KOPT-K1 (cell line): ENCODE measurements at regions not wholly inside any gene's neighbourhood (a gene's known extent, or its start where the extent isn't known, plus 50 kb on each side); places are given as distances from the start of the nearest gene placed in this dataset.

Experiments used
- H3K27ac ChIP-seq: fragments of 200-600 bp; sonication (generic); 2 replicates; pipeline ENCODE4 v1.5.1; 2016; ENCODE audit warnings: antibody characterized with exemption, mild to moderate bottlenecking, low read depth, low read length; ENCODE audit not compliant: poor library complexity, severe bottlenecking
- H3K36me3 ChIP-seq: fragments of 200-600 bp; sonication (generic); 2 replicates; pipeline ENCODE4 v1.5.1; 2017; ENCODE audit warnings: antibody characterized with exemption, mild to moderate bottlenecking, low read length, moderate library complexity; ENCODE audit not compliant: insufficient read depth
- H3K9me3 ChIP-seq: fragments of 200-600 bp; sonication (generic); 2 replicates; pipeline ENCODE4 v1.5.1; 2017; ENCODE audit warnings: antibody characterized with exemption, low read length, mild to moderate bottlenecking; ENCODE audit not compliant: insufficient read depth, poor library complexity, severe bottlenecking

- H3K27ac ChIP-seq = no peak overlapping the region
- H3K36me3 ChIP-seq = no peaks in the 10 kb centered on the region
- no peaks in the 10 kb centered on the region for H3K9me3 ChIP-seq
Measured at GRCh38 chr13:59537500-59537899, 626.2 kb downstream of the DIAPH3 start.

- Histone ChIP-seq H3K27ac (no peak overlapping the region), H3K9me3 (no peaks in the 10 kb centered on the region), H3K36me3 (no peaks in the 10 kb centered on the region)
Measured at GRCh38 chr13:59538512-59538911, 625.2 kb downstream of the DIAPH3 start.

- no peaks in the 10 kb centered on the region for H3K36me3 ChIP-seq
- no peaks in the 10 kb centered on the region for H3K9me3 ChIP-seq
- no peak overlapping the region for H3K27ac ChIP-seq
Measured at GRCh38 chr13:59542303-59542702, 621.4 kb downstream of the DIAPH3 start.

GRCh38 chr13:59543418-59543817, 620.3 kb downstream of the DIAPH3 start:
- Histone ChIP-seq H3K9me3 (no peaks in the 10 kb centered on the region), H3K27ac (no peak overlapping the region), H3K36me3 (no peaks in the 10 kb centered on the region)

GRCh38 chr13:59545007-59545406, 618.7 kb downstream of the DIAPH3 start:
- Histone ChIP-seq H3K27ac (no peak overlapping the region), H3K36me3 (no peaks in the 10 kb centered on the region), H3K9me3 (no peaks in the 10 kb centered on the region)

- no peak overlapping the region for H3K27ac ChIP-seq
- peaks cover 5% of the 10 kb centered on the region for H3K9me3 ChIP-seq
- H3K36me3 ChIP-seq = no peaks in the 10 kb centered on the region
Measured at GRCh38 chr13:59546178-59546577, 617.5 kb downstream of the DIAPH3 start.

GRCh38 chr13:59547950-59548349, 615.8 kb downstream of the DIAPH3 start:
- Histone ChIP-seq H3K36me3 (no peaks in the 10 kb centered on the region), H3K27ac (no peak overlapping the region), H3K9me3 (peaks cover 5% of the 10 kb centered on the region)

- Histone ChIP-seq H3K9me3 (no peaks in the 10 kb centered on the region), H3K27ac (no peak overlapping the region), H3K36me3 (no peaks in the 10 kb centered on the region)
Measured at GRCh38 chr13:59562924-59563323, 600.8 kb downstream of the DIAPH3 start.

- Histone ChIP-seq H3K9me3 (no peaks in the 10 kb centered on the region), H3K27ac (no peak overlapping the region), H3K36me3 (no peaks in the 10 kb centered on the region)
Measured at GRCh38 chr13:59566561-59566960, 597.2 kb downstream of the DIAPH3 start.

GRCh38 chr13:59568306-59568705, 595.4 kb downstream of the DIAPH3 start:
- Histone ChIP-seq H3K9me3 (no peaks in the 10 kb centered on the region), H3K36me3 (no peaks in the 10 kb centered on the region), H3K27ac (no peak overlapping the region)

GRCh38 chr13:59570204-59570603, 593.5 kb downstream of the DIAPH3 start:
- Histone ChIP-seq H3K9me3 (no peaks in the 10 kb centered on the region), H3K27ac (no peak overlapping the region), H3K36me3 (no peaks in the 10 kb centered on the region)

GRCh38 chr13:59584101-59584500, 579.6 kb downstream of the DIAPH3 start:
- H3K9me3 ChIP-seq = no peaks in the 10 kb centered on the region
- H3K27ac ChIP-seq = no peak overlapping the region
- H3K36me3 ChIP-seq = no peaks in the 10 kb centered on the region

GRCh38 chr13:59584761-59585670, 578.7 kb downstream of the DIAPH3 start:
- H3K27ac ChIP-seq = no peak overlapping the region
- H3K9me3 ChIP-seq = no peaks in the 10 kb centered on the region
- no peaks in the 10 kb centered on the region for H3K36me3 ChIP-seq

GRCh38 chr13:59587030-59587429, 576.7 kb downstream of the DIAPH3 start:
- no peaks in the 10 kb centered on the region for H3K36me3 ChIP-seq
- H3K9me3 ChIP-seq = no peaks in the 10 kb centered on the region
- no peak overlapping the region for H3K27ac ChIP-seq

- H3K9me3 ChIP-seq = no peaks in the 10 kb centered on the region
- no peaks in the 10 kb centered on the region for H3K36me3 ChIP-seq
- H3K27ac ChIP-seq = no peak overlapping the region
Measured at GRCh38 chr13:59587971-59588716, 575.6 kb downstream of the DIAPH3 start.
